ENCODE measurements at regions not wholly inside any gene's neighbourhood (a gene's known extent, or its start where the extent isn't known, plus 50 kb on each side); places are given as distances from the start of the nearest gene placed in this dataset.

GRCh38 chr9:116032683-116033440, 120.7 kb upstream of the PAPPA start:
- peak; percentile 94 for DNase-seq (ENCODE audit: low read depth)

- DNase-seq (ENCODE audit: low read depth), result peak; percentile 7
Observed at GRCh38 chr9:116039312-116039711, 114.3 kb upstream of the PAPPA start.

DNA sequence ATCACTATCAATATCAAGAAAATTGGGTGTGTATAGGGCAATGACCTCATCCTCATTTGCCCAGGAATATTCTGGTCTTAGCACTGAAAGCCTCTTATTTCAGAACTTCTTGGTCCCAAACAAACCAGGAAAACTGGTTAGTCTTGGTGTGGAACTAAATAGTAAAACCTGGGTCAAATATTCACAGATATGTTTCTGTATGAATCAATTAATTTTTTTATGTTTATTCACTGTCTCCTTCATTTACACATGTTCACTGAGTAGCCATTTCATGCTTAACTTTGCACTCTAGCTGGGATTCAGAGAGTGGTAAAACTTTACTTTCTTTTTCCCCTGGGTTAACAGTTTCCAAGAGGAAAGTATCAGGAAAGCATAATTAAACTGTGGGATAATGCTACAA, 113.7 kb upstream of the PAPPA start:
- DNase-seq (ENCODE audit: low read depth), result no peak

DNA sequence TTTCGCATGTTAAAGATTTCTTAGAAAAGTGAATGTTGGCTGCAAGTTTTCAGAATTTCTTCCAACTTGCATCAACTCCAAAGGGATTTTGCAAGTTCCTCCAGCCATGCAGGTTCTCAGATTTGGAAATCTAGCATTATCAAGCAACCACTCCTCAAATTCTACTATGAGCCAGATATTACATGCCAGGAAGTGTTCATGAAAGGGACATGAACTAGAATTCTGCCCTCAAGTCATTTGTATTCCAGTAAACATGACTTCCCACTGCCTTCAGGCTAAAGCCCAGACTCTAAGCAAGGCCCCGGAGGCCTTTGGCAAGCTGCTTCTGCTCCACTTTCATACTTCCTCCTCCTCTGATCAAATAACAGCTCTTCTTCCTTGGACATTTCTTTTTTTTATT, 111.3 kb upstream of the PAPPA start:
- no peak for DNase-seq (ENCODE audit: low read depth)

DNA sequence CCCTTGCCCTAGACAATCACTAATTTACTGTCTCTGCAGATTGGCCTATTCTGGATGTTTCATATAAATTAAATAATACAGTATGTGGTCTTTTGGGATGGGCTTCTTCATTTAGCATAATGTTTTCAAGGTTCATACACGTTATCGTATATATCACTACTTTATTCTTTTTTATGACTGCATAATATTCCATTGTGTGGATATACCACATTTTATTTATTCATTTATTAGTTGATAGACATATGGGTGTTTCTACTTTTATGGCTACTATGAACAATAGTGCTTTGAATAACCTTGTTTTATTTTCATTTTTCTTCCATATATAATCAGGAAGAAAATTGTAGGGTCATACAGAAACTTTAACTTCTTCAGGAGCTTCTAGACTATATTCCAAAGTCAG, 108.5 kb upstream of the PAPPA start:
- no peak for DNase-seq (ENCODE audit: low read depth)

GRCh38 chr9:116048081-116048480, 105.5 kb upstream of the PAPPA start:
- peak; percentile 74 for DNase-seq (ENCODE audit: low read depth)

GRCh38 chr9:116049456-116049855, 104.1 kb upstream of the PAPPA start:
- DNase-seq (ENCODE audit: low read depth), result no peak

DNA sequence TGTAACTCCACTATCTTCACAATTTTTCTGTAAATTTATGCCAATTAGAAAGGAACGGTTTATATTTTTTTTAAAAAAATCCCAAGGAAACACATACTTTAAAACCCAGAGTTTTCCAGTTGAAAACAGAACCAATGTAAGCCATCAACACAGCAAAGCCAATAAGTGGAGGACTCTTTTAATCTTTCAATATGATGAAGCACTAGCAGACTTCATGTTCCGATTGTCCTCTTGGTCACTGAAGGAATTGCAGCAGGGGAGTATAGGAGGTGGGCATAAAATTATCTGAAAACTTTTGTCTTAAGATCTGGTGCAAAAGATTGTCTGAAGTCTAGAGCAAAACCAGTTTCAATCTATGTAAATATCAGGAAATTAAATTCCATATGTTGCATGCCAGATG, 102.1 kb upstream of the PAPPA start:
- no peak for DNase-seq (ENCODE audit: low read depth)

DNA sequence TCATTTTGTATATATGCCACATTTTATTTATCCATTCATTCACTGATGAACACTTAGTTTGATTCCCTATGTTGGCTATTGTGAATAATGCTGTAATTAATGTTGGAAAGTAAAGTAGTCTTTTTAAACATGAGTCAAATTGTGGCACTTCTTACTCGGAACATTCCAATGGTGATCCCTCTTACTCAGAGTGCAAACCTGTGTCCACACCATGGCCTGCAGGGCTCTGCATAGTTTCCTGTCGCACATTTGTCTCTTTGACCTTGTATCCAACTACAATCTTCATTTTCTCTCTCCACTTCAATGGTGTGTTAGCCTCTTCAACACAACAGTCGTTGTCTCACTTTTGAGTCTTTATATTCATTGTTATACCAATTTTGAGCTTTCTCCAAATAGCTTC, 98.1 kb upstream of the PAPPA start:
- DNase-seq (ENCODE audit: low read depth), result peak; percentile 40

DNA sequence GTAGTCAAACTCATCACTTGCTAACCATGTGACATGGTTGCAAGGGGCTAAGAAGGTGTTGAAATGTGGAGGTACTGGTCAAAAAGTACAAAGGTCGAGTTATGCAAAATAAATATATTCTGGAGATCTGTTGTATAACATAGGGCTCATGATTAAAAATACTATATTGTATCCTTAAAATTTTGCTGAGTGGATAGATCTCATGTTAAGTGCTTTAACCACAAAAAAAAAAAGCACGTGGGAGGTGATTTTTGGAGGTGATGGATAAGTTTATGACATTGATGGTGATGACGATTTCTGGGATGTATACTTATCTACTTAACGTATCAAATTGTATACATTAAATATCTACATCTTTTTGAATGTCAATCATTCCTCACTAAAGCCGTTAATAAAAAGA, 96.2 kb upstream of the PAPPA start:
- no peak for DNase-seq (ENCODE audit: low read depth)

- peak; percentile 29 for DNase-seq (ENCODE audit: low read depth)
Observed at GRCh38 chr9:116058421-116058820, 95.2 kb upstream of the PAPPA start.

DNA sequence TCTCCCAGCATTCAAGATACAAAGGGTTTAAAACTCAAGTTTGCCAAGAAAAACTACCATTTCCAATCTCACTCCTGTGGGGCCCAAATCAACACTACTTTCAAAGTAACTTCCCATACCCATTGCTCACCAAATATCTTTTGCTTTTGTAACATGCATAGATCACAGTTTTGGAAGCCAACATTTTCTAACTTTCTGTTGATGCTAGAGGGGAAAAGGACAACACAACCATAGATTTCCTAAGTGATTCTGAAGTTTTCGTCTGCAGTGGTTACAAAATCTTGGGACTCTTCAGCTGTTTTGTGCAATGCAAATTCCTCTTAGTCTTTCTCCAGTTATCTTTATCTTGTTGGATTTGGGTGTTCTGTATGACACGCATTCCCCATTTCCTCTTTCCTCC, 94.1 kb upstream of the PAPPA start:
- no peak for DNase-seq (ENCODE audit: low read depth)

DNA sequence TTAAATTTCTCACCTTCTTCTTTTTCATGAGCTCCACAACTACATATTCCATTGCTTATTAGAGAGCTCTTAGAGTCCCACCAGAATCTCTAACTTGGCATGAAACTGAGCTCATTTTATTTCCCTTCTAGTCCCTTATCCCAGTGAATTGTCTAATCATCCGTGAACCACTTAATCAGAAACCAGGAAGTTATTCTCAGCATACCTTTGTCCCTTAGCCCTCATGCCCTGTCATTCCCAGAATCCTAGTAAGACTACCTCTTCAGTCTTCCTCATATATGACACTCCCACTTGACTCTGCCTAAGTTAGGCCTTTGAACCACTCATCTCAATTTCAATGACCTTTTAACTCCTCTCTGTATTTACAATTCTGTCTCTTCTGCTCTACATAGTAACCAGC, 93.0 kb upstream of the PAPPA start:
- DNase-seq (ENCODE audit: low read depth), result peak; percentile 51

- DNase-seq (ENCODE audit: low read depth), result no peak
Observed at GRCh38 chr9:116061546-116062205, 91.9 kb upstream of the PAPPA start.

DNA sequence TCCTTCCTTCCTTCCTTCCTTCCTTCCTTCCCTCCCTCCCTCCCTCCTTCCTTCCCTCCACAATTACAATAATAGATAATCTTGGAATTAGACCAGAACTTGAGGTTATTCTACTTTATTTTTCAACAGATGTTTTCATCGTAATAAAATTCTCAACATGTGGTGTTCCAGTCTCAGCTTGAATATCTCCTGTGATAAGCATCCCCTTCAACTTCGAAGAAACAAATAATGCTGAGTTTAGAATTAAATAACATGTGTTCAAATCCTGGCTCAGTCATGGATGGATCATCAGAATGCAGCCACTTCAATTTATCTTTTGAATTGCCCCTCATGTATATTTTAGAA, 91.4 kb upstream of the PAPPA start:
- DNase-seq (ENCODE audit: low read depth), result no peak

GRCh38 chr9:116064970-116065369, 88.6 kb upstream of the PAPPA start:
- no peak for DNase-seq (ENCODE audit: low read depth)

GRCh38 chr9:116066221-116066620, 87.4 kb upstream of the PAPPA start:
- DNase-seq (ENCODE audit: low read depth), result no peak

GRCh38 chr9:116067566-116067965, 86.0 kb upstream of the PAPPA start:
- no peak for DNase-seq (ENCODE audit: low read depth)

DNA sequence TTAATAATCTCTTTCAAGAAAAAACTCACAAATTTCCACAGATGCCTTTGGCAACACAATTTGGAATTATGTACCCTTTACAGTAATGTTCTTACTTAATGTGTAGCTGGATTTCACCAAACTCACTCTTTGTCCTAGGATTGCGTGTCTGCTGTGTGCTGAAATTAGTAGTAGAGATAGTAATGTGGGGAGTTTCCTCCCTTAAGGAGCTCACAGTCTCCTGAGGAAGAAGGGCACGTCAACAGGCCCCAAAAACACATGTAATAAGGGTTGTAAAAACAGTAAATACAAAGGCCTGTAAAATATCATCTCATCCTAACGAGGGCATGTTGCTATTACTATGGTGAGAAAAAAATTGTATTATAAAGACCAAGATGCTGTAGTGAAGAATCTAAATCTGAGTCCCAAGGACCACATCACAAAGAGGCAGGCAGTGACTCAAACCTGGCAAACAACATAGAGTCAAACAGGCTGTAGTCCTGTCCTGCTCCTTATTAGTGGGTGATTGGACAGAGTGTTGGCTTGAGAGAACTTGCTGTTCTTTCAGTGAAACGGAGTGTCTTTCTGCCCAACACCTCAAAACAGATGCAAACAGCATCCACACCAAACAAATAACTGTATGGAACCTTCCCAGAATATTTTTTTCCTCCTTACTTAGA, 83.2 kb upstream of the PAPPA start:
- DNase-seq (ENCODE audit: low read depth), result no peak

GRCh38 chr9:116072046-116072445, 81.5 kb upstream of the PAPPA start:
- DNase-seq (ENCODE audit: low read depth), result no peak

- DNase-seq (ENCODE audit: low read depth), result peak; percentile 62
Observed at GRCh38 chr9:116073826-116074225, 79.8 kb upstream of the PAPPA start.

DNA sequence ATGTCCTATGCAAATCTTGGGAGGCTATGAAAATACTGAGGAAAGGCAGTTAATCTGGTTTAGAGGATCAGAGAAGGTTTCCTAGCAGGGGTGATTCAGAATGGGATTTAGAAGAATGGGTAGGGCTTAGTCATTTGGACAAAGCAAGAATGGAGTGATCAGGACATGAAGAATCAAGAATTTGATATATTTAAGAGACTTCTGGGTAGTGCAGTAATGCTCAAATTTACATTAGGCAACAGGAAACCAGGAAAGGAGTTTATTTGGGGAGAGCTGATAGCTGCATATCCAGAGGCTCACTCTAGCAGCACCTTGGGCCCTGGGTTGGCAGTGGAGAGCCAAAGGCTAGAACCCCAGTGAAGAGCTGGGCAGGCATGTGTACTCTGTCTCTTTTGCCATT, 78.9 kb upstream of the PAPPA start:
- DNase-seq (ENCODE audit: low read depth), result peak; percentile 48

- DNase-seq (ENCODE audit: low read depth), result peak; percentile 61
Observed at GRCh38 chr9:116075191-116075590, 78.4 kb upstream of the PAPPA start.
